ENCODE measurements at regions not wholly inside any gene's neighbourhood (a gene's known extent, or its start where the extent isn't known, plus 50 kb on each side); places are given as distances from the start of the nearest gene placed in this dataset.

GRCh38 chr4:38268108-38268820 lies 308.1 kb downstream of the PTTG2 start:
- Histone ChIP-seq H2BK120ac (replicated peaks; ENCODE audit: low read depth, low read length) (no peak overlapping the region), H4K20me1 (replicated peaks in 1 of 2; ENCODE audit: control insufficient read depth in 1 of 2, insufficient read depth in 2 of 2, low read length in 2 of 2) (no peaks in the 10 kb centered on the region), H3K23me2 (ENCODE audit: low read depth, low read length) (no peaks in the 10 kb centered on the region), H3K79me2 (ENCODE audit: control insufficient read depth in 1 of 2, insufficient read depth in 2 of 2, low read length in 2 of 2) (no peaks in the 10 kb centered on the region), H2AK5ac (ENCODE audit: low read depth, low read length) (no peak overlapping the region), H2AFZ (ENCODE audit: low read length) (no peak overlapping the region), H3K23ac (ENCODE audit: insufficient read length) (no peak overlapping the region), H3K9me3 (ENCODE audit: insufficient read depth in 2 of 2, low read depth in 1 of 2, low read length in 1 of 2) (no peaks in the 10 kb centered on the region), H2BK20ac (ENCODE audit: low read length) (no peak overlapping the region), H4K91ac (replicated peaks; ENCODE audit: insufficient read length, low read length) (no peak overlapping the region), H3K4me1 (replicated peaks in 1 of 4; ENCODE audit: control insufficient read depth in 3 of 4, insufficient read depth in 4 of 4, low read length in 3 of 4) (no peaks in the 10 kb centered on the region), H4K8ac (ENCODE audit: extremely low read depth, insufficient read depth, low read length) (no peak overlapping the region), H3K4me2 (ENCODE audit: insufficient read depth in 1 of 2, low read depth in 2 of 2, low read length in 2 of 2) (no peak overlapping the region), H3K4me3 (ENCODE audit: extremely low read depth in 1 of 4, insufficient read depth in 2 of 4, low read depth in 3 of 4, low read length in 4 of 4) (no peak overlapping the region), H3K56ac (replicated peaks; ENCODE audit: insufficient read length, low read depth, low read length) (no peak overlapping the region), H2BK15ac (ENCODE audit: low read length) (no peak overlapping the region), H3K4ac (replicated peaks; ENCODE audit: insufficient read length, low read depth, low read length) (no peak overlapping the region), H4K5ac (ENCODE audit: insufficient read length, low read depth, low read length) (no peak overlapping the region), H3K9ac (replicated peaks in 1 of 4; ENCODE audit: extremely low read depth in 1 of 4, low read depth in 3 of 4, low read length in 3 of 4) (no peak overlapping the region), H3K79me1 (ENCODE audit: low read depth, low read length) (no peaks in the 10 kb centered on the region), H2BK5ac (ENCODE audit: low read depth, low read length) (no peak overlapping the region), H2BK12ac (ENCODE audit: low read depth, low read length) (no peak overlapping the region), H3K27me3 (replicated peaks in 1 of 4; ENCODE audit: control insufficient read depth in 3 of 4, extremely low read depth in 1 of 4, insufficient read depth in 3 of 4, low read length in 3 of 4) (no peaks in the 10 kb centered on the region), H3K36me3 (ENCODE audit: control insufficient read depth in 2 of 4, insufficient read depth in 4 of 4, low read length in 3 of 4) (no peaks in the 10 kb centered on the region), H3K27ac (ENCODE audit: low read depth, low read length) (no peak overlapping the region), H3K14ac (ENCODE audit: insufficient read length) (no peak overlapping the region), H3K18ac (ENCODE audit: extremely low read depth, low read length) (no peak overlapping the region)
- DNase-seq (ENCODE audit: low read depth in 1 of 2, low spot score in 2 of 2) (no peak), FAIRE-seq (no peak)
- 80% methylated on average over 5 of the region's 5 CpGs; no CpG with 5 or more reads in 1 of the 2 experiments for WGBS, 2 experiments (ENCODE audit: extremely low coverage in 1 of 2, insufficient coverage in 1 of 2, insufficient read length in 1 of 2, insufficient replicate concordance in 2 of 2, low coverage in 1 of 2, low lambda C conversion rate in 2 of 2, missing lambda C conversion rate in 1 of 2)
- POLR2A ChIA-PET (ENCODE audit: partially characterized antibody): no interaction called here
- CTCF ChIA-PET (ENCODE audit: partially characterized antibody): interaction anchor here (0.5 to 2.6 kb wide), 4 partner anchors 10 to 386 kb away, joined by 3 to 7 read pairs (median 5); no protein-coding TSS in a partner anchor
- TF ChIP-seq RFX5 (IDR thresholded peaks at IDR 0.05; ENCODE audit: borderline replicate concordance, low read depth, low read length) (no peak), KDM1A (IDR thresholded peaks at IDR 0.05; ENCODE audit: borderline replicate concordance, low read length) (no peak), TEAD4 (IDR thresholded peaks at IDR 0.05; ENCODE audit: low read depth, low read length) (no peak), SP4 (IDR thresholded peaks at IDR 0.05; ENCODE audit: low read length) (no peak), BCL11A (IDR thresholded peaks at IDR 0.05; ENCODE audit: low read depth in 2 of 2, low read length in 2 of 2) (no peak), RBBP5 (IDR thresholded peaks at IDR 0.05; ENCODE audit: borderline replicate concordance, low read depth, low read length) (no peak), NANOG (IDR thresholded peaks at IDR 0.05; ENCODE audit: insufficient read depth, low read depth, low read length, poor library complexity, severe bottlenecking) (no peak), GTF2F1 (IDR thresholded peaks at IDR 0.05; ENCODE audit: borderline replicate concordance, low read depth, low read length) (no peak), ASH2L (IDR thresholded peaks at IDR 0.05; ENCODE audit: low read length) (no peak), POLR2A (IDR thresholded peaks at IDR 0.05; ENCODE audit: control extremely low read depth in 1 of 2, low read depth in 2 of 2, low read length in 2 of 2) (no peak), HDAC2 (IDR thresholded peaks at IDR 0.05; ENCODE audit: borderline replicate concordance in 1 of 2, low read depth in 2 of 2, low read length in 2 of 2) (no peak), E2F6 (IDR thresholded peaks at IDR 0.05) (no peak), SIRT6 (IDR thresholded peaks at IDR 0.05; ENCODE audit: low read length) (no peak), CREB1 (IDR thresholded peaks at IDR 0.05) (no peak)
